SU-DHL-6 (cell line): ENCODE measurements at regions not wholly inside any gene's neighbourhood (a gene's known extent, or its start where the extent isn't known, plus 50 kb on each side); places are given as distances from the start of the nearest gene placed in this dataset.

Experiments
- H2AFZ ChIP-seq: fragments of 200-600 bp; sonication (generic); 2 replicates; pipeline ENCODE4 v1.6.1; 2014; ENCODE audit warnings: low read depth, mild to moderate bottlenecking, moderate library complexity, mixed read lengths, antibody characterized with exemption, low read length; ENCODE audit not compliant: severe bottlenecking
- H3F3A ChIP-seq: fragments of 200-600 bp; shearing (Covaris generic); 2 replicates; pipeline ENCODE4 v1.6.0; 2016; ENCODE audit warnings: antibody characterized with exemption, mild to moderate bottlenecking; ENCODE audit not compliant: insufficient read depth
- H3K27ac ChIP-seq: fragments of 200-600 bp; sonication (generic); 2 replicates; pipeline ENCODE4 v1.5.1; 2016; ENCODE audit warnings: low read depth, mild to moderate bottlenecking, low read length, moderate library complexity, mixed read lengths
- H3K27me3 ChIP-seq: fragments of 200-600 bp; sonication (generic), shearing (Covaris generic); 2 replicates; pipeline ENCODE4 v1.6.0; 2014; ENCODE audit warnings: mild to moderate bottlenecking, low read length
- H3K36me3 ChIP-seq: fragments of 200-600 bp; sonication (generic); 2 replicates; pipeline ENCODE4 v1.6.1; 2014; ENCODE audit warnings: mild to moderate bottlenecking, low read length, mixed read lengths
- H3K4me2 ChIP-seq: fragments of 300-600, 200-600 bp; shearing (Covaris generic), sonication (generic); 2 replicates; pipeline ENCODE4 v1.6.0; 2014; ENCODE audit warnings: low read length, low read depth, mild to moderate bottlenecking; ENCODE audit not compliant: poor library complexity, severe bottlenecking
- H3K4me3 ChIP-seq: fragments of 200-600 bp; sonication (generic); 2 replicates; pipeline ENCODE4 v1.5.1; 2014; ENCODE audit warnings: antibody characterized with exemption, low read length, mild to moderate bottlenecking, mixed read lengths; ENCODE audit not compliant: insufficient read depth, poor library complexity, severe bottlenecking
- H3K79me2 ChIP-seq: fragments of 200-600 bp; sonication (generic); 2 replicates; pipeline ENCODE4 v1.6.1; 2014; ENCODE audit warnings: mild to moderate bottlenecking, low read length, moderate library complexity; ENCODE audit not compliant: insufficient read depth
- H3K9ac ChIP-seq: fragments of 200-600 bp; sonication (generic); 2 replicates; pipeline ENCODE4 v1.7.0; 2014; ENCODE audit warnings: mild to moderate bottlenecking, low read length
- H3K9me2 ChIP-seq: fragments of 200-600 bp; sonication (generic); replicated peaks from 2 replicates; pipeline ENCODE4 v1.6.1; 2014; ENCODE audit warnings: low read length; ENCODE audit not compliant: insufficient read depth
- H3K9me3 ChIP-seq: fragments of 200-600 bp; sonication (generic); 2 replicates; pipeline ENCODE4 v1.6.1; 2014; ENCODE audit warnings: low read length, mixed read lengths; ENCODE audit not compliant: insufficient read depth
- H4K20me1 ChIP-seq: fragments of 200-600 bp; sonication (generic); 2 replicates; pipeline ENCODE4 v1.6.1; 2014; ENCODE audit warnings: low read depth, mild to moderate bottlenecking, antibody characterized with exemption, low read length, moderate library complexity, mixed read lengths
- CTCF ChIP-seq: fragments of 200-600 bp; sonication (generic); IDR thresholded peaks from one replicate; pipeline ENCODE4 v1.5.1; 2017; ENCODE audit warnings: antibody characterized with exemption, mild to moderate bottlenecking, low read length, moderate library complexity; ENCODE audit not compliant: insufficient read depth, poor library complexity, severe bottlenecking
- EZH2phosphoT487 ChIP-seq: fragments of 200-600 bp; sonication (generic), shearing (Covaris generic); conservative IDR thresholded peaks from 2 replicates; pipeline ENCODE4 v1.6.1; 2018; ENCODE audit warnings: mild to moderate bottlenecking, antibody characterized with exemption, low read length, moderate library complexity, mixed read lengths

- Histone ChIP-seq H4K20me1 (no peaks in the 10 kb centered on the region), H3K4me3 (no peak overlapping the region), H3K9me2 (no peaks in the 10 kb centered on the region), H3K9me3 (no peaks in the 10 kb centered on the region), H3K27ac (no peak overlapping the region), H3K4me2 (no peak overlapping the region), H3F3A (no peaks in the 10 kb centered on the region), H3K79me2 (no peaks in the 10 kb centered on the region), H3K9ac (no peak overlapping the region), H3K36me3 (no peaks in the 10 kb centered on the region), H2AFZ (no peak overlapping the region), H3K27me3 (no peaks in the 10 kb centered on the region)
- TF ChIP-seq EZH2phosphoT487 (no peak), CTCF (no peak)
Observed at GRCh38 chr9:16119261-16120230, 566.7 kb downstream of the CCDC171 start.

- Histone ChIP-seq H3K9me2 (no peaks in the 10 kb centered on the region), H3K36me3 (no peaks in the 10 kb centered on the region), H3K4me2 (no peak overlapping the region), H3K9me3 (no peaks in the 10 kb centered on the region), H2AFZ (no peak overlapping the region), H3K27ac (no peak overlapping the region), H3K27me3 (no peaks in the 10 kb centered on the region), H3K4me3 (no peak overlapping the region), H3F3A (no peaks in the 10 kb centered on the region), H4K20me1 (no peaks in the 10 kb centered on the region), H3K9ac (no peak overlapping the region), H3K79me2 (no peaks in the 10 kb centered on the region)
- no peak for TF ChIP-seq CTCF
- no peak for TF ChIP-seq EZH2phosphoT487
Observed at GRCh38 chr9:16120231-16120641, 567.4 kb downstream of the CCDC171 start.

GRCh38 chr9:16120727-16121126 is 567.9 kb downstream of the CCDC171 start:
- H3F3A ChIP-seq = no peaks in the 10 kb centered on the region
- TF ChIP-seq CTCF (no peak), EZH2phosphoT487 (no peak)
- H3K9me2 ChIP-seq = no peaks in the 10 kb centered on the region
- no peak overlapping the region for H3K9ac ChIP-seq
- H3K36me3 ChIP-seq = no peaks in the 10 kb centered on the region
- no peaks in the 10 kb centered on the region for H3K79me2 ChIP-seq
- no peak overlapping the region for H3K4me2 ChIP-seq
- no peaks in the 10 kb centered on the region for H3K27me3 ChIP-seq
- no peak overlapping the region for H2AFZ ChIP-seq
- no peaks in the 10 kb centered on the region for H4K20me1 ChIP-seq
- H3K4me3 ChIP-seq = no peak overlapping the region
- H3K9me3 ChIP-seq = no peaks in the 10 kb centered on the region
- no peak overlapping the region for H3K27ac ChIP-seq
